HL-60 (cell line): ENCODE measurements at regions not wholly inside any gene's neighbourhood (a gene's known extent, or its start where the extent isn't known, plus 50 kb on each side); places are given as distances from the start of the nearest gene placed in this dataset.

Source experiments
- DNase-seq, 2 experiments: peaks; one replicate each; pipeline ENCODE4 v3.0.0-alpha.2; 2010 to 2020; ENCODE audit warnings: low read depth in 1 of 2, low spot score in 1 of 2
- H3K27ac ChIP-seq: fragments of 250-450 bp; sonication (Bioruptor Pico); replicated peaks from 2 replicates; pipeline ENCODE4 v1.5.1; 2020; ENCODE audit warnings: mild to moderate bottlenecking, moderate library complexity
- H3K27me3 ChIP-seq: fragments of 250-450 bp; sonication (Bioruptor Pico); 2 replicates; pipeline ENCODE4 v1.5.1; 2021; ENCODE audit warnings: mild to moderate bottlenecking, moderate library complexity; ENCODE audit not compliant: insufficient read depth, poor library complexity, severe bottlenecking
- H3K4me3 ChIP-seq: replicated peaks from 2 replicates; pipeline ENCODE4 v1.5.1; 2011; ENCODE audit warnings: mild to moderate bottlenecking, control low read depth, low read length; ENCODE audit not compliant: insufficient read depth
- CTCF ChIP-seq: IDR thresholded peaks from one replicate; pipeline ENCODE4 v1.5.1; 2011; ENCODE audit warnings: low read length, control low read depth, inconsistent platforms; ENCODE audit not compliant: insufficient read depth
- GABPA ChIP-seq: IDR thresholded peaks from 2 replicates; pipeline ENCODE4 v1.6.1; 2012; ENCODE audit warnings: low read depth
- POLR2AphosphoS5 ChIP-seq: IDR thresholded peaks from 2 replicates; pipeline ENCODE4 v1.6.1; 2012; ENCODE audit warnings: low read depth
- SPI1 ChIP-seq: IDR thresholded peaks from 2 replicates; pipeline ENCODE4 v1.6.1; 2012; ENCODE audit warnings: low read depth, mild to moderate bottlenecking, borderline replicate concordance
- TF ChIP-seq, protein P1 (sequence below): IDR thresholded peaks from 2 replicates; pipeline ENCODE4 v1.6.1; 2012; ENCODE audit warnings: low read depth; ENCODE audit not compliant: insufficient replicate concordance

DNA sequence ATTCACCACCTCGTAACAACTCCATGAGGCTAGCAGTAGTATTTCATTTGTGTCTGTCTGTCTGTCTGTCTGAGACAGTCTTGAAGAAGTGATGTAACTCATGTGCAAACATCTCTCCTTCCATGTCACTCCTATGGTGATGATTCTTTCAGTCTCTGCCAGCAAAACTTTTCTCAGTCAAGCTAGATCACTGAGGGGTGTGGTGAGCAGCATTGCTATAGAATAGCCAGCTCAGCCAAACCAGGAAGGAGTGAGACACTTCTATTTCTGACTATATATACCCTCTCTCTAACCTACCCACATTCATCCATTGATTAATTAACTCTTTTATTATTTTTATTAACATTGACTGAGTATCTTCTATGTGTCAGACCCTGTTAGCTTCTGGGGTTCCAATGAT, 1095.1 kb upstream of the GYPC start:
- H3K27me3 ChIP-seq: no peaks in the 10 kb centered on the region
- TF ChIP-seq CTCF (no peak), POLR2AphosphoS5 (no peak), GABPA (no peak), SPI1 (no peak)
- TF ChIP-seq, protein P1, sequence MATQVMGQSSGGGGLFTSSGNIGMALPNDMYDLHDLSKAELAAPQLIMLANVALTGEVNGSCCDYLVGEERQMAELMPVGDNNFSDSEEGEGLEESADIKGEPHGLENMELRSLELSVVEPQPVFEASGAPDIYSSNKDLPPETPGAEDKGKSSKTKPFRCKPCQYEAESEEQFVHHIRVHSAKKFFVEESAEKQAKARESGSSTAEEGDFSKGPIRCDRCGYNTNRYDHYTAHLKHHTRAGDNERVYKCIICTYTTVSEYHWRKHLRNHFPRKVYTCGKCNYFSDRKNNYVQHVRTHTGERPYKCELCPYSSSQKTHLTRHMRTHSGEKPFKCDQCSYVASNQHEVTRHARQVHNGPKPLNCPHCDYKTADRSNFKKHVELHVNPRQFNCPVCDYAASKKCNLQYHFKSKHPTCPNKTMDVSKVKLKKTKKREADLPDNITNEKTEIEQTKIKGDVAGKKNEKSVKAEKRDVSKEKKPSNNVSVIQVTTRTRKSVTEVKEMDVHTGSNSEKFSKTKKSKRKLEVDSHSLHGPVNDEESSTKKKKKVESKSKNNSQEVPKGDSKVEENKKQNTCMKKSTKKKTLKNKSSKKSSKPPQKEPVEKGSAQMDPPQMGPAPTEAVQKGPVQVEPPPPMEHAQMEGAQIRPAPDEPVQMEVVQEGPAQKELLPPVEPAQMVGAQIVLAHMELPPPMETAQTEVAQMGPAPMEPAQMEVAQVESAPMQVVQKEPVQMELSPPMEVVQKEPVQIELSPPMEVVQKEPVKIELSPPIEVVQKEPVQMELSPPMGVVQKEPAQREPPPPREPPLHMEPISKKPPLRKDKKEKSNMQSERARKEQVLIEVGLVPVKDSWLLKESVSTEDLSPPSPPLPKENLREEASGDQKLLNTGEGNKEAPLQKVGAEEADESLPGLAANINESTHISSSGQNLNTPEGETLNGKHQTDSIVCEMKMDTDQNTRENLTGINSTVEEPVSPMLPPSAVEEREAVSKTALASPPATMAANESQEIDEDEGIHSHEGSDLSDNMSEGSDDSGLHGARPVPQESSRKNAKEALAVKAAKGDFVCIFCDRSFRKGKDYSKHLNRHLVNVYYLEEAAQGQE: no peak
- no peak for DNase-seq
- no peak overlapping the region for H3K27ac ChIP-seq
- H3K4me3 ChIP-seq: no peak overlapping the region

DNA sequence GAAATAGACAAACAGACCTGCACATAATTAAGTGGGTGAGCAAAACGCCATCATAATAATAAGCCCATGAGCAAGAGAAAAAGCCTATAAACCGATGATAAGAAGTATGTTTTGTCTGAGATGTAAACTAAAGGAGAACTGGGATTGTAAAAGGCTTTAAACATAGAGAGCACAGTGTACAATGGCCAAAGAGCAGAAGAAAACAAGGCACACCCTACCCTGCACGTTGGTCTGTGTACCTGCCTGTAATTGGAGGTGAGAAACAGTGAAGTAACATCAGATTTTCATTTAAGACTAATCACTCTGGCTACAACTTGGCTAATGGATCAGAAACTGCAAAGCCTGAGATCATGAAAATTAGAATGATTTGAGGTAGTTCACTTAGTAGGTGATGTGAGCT, 1094.7 kb upstream of the GYPC start:
- no peak for TF ChIP-seq SPI1
- TF ChIP-seq CTCF: no peak
- no peak for TF ChIP-seq GABPA
- TF ChIP-seq, protein P1: no peak
- TF ChIP-seq POLR2AphosphoS5: no peak
- DNase-seq: no peak

DNA sequence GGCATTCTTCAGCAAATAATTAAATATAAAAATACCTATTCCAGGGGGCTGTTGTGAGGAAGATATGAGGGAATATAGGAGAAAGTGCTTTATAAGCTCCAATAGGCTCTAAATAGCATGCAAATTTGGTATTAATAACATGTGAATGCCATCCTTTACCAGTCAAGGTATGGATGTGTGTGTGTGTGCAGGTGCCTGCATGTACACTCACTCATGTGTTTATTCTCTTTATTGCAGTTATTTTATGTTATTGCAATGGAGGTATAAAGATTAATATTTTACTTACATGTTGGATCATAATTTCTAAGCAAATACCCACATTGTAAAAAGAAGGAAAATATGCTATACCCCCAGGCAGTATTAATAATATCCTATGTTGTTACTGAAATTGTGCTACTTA, 1093.0 kb upstream of the GYPC start:
- no peak for TF ChIP-seq GABPA
- TF ChIP-seq CTCF: no peak
- TF ChIP-seq SPI1: no peak
- TF ChIP-seq POLR2AphosphoS5: no peak
- Histone ChIP-seq H3K27me3 (no peaks in the 10 kb centered on the region), H3K27ac (no peak overlapping the region), H3K4me3 (no peak overlapping the region)
- DNase-seq: no peak

More for the DNA sequence above, 1094.7 kb upstream of the GYPC start:
- no peaks in the 10 kb centered on the region for H3K27me3 ChIP-seq
- no peak overlapping the region for H3K4me3 ChIP-seq
- H3K27ac ChIP-seq: no peak overlapping the region

DNA sequence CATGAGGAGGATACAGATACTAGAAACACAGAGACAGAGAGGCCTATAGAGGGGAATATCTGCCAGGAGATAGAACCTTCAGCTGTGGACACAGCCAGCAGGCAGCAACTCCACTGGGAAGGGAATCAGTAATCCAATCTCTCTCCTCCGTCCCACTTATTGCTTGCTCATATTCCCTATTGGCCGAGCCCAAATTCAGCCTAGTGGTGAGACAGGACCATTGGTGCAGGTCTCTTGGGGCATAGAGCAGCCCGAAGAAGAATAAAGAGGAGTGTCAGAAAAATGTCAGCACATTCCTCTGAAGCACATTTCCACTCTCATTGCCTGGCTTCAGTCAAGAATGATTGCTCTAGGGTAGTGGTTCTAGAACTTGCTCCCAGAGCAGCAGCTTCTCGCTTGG, 1091.5 kb upstream of the GYPC start:
- TF ChIP-seq, protein P1: no peak
- TF ChIP-seq CTCF: no peak
- TF ChIP-seq GABPA: no peak
- no peak for TF ChIP-seq SPI1
- no peak for TF ChIP-seq POLR2AphosphoS5
- no peak overlapping the region for H3K4me3 ChIP-seq
- no peak for DNase-seq
- H3K27me3 ChIP-seq: no peaks in the 10 kb centered on the region
- H3K27ac ChIP-seq: no peak overlapping the region
